Neutrophil (primary cell): ENCODE measurements at regions not wholly inside any gene's neighbourhood (a gene's known extent, or its start where the extent isn't known, plus 50 kb on each side); places are given as distances from the start of the nearest gene placed in this dataset.

Experiments used
- H3K27ac ChIP-seq: fragments of 200-600 bp; sonication (generic); 2 replicates; pipeline ENCODE4 v1.5.1; 2016; ENCODE audit warnings: mild to moderate bottlenecking, moderate library complexity
- H3K27me3 ChIP-seq: fragments of 200-600 bp; sonication (generic); 2 replicates; pipeline ENCODE4 v1.6.0; 2016; ENCODE audit warnings: mild to moderate bottlenecking
- H3K36me3 ChIP-seq: fragments of 200-600 bp; sonication (generic); 2 replicates; pipeline ENCODE4 v1.5.1; 2017
- H3K4me1 ChIP-seq, 2 experiments: fragments of 200-600 bp in 1 of 2; sonication (generic) in 1 of 2; 1 replicate in 1 of 2; 2 replicates in 1 of 2; pipeline versions ENCODE4 v1.5.1 to v1.6.1; 2013 to 2016; ENCODE audit warnings: low read depth in 1 of 2, low read length in 1 of 2, mild to moderate bottlenecking in 1 of 2, moderate library complexity in 1 of 2; ENCODE audit not compliant: control insufficient read depth in 1 of 2, insufficient read depth in 1 of 2
- H3K4me3 ChIP-seq, 2 experiments: fragments of 200-600 bp in 1 of 2; sonication (generic) in 1 of 2; 1 replicate in 1 of 2; 2 replicates in 1 of 2; pipeline ENCODE4 v1.5.1; 2013 to 2016; ENCODE audit warnings: low read depth in 1 of 2, low read length in 1 of 2, mild to moderate bottlenecking in 1 of 2, moderate library complexity in 1 of 2
- H3K9me3 ChIP-seq: fragments of 200-600 bp; sonication (generic); 2 replicates; pipeline ENCODE4 v1.5.1; 2016
- TF ChIP-seq, protein P1 (sequence below): fragments of 200-600 bp; sonication (generic); IDR thresholded peaks from 2 replicates; pipeline ENCODE4 v1.5.1; 2016; ENCODE audit warnings: antibody characterized with exemption

DNA sequence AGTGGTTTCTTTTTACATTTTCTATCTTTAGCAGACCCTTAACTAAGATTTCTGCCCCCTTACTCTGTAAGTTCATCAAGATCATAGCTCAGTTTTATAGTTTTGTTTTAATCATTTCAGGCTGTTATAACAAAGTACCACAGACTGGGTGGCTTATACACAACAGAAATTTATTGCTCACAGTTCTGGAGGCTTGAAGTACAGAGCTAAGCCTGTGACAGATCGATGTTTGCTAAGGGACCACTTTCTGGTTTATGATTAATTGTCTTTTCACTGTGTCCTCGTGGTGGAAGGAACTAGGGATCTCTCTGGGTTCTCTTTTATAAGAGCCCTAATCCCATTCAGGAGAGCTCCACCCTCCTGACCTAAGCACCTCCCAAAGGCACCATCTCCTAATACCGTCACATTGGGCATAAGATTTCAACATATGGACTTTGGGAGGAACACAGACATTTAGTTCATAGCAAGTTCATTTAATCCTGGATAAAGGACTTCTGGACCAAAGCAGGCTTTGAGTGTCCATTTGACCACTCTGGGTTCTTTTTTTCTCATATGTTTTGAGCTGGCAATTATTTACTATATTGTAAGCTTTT lies 137.0 kb upstream of the IL15 start:
- no peaks in the 10 kb centered on the region for H3K36me3 ChIP-seq
- no peaks in the 10 kb centered on the region for H3K4me1 ChIP-seq
- H3K4me3 ChIP-seq, result no peak overlapping the region
- TF ChIP-seq, protein P1, sequence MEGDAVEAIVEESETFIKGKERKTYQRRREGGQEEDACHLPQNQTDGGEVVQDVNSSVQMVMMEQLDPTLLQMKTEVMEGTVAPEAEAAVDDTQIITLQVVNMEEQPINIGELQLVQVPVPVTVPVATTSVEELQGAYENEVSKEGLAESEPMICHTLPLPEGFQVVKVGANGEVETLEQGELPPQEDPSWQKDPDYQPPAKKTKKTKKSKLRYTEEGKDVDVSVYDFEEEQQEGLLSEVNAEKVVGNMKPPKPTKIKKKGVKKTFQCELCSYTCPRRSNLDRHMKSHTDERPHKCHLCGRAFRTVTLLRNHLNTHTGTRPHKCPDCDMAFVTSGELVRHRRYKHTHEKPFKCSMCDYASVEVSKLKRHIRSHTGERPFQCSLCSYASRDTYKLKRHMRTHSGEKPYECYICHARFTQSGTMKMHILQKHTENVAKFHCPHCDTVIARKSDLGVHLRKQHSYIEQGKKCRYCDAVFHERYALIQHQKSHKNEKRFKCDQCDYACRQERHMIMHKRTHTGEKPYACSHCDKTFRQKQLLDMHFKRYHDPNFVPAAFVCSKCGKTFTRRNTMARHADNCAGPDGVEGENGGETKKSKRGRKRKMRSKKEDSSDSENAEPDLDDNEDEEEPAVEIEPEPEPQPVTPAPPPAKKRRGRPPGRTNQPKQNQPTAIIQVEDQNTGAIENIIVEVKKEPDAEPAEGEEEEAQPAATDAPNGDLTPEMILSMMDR, result no peak
- no peak overlapping the region for H3K27ac ChIP-seq
- no peaks in the 10 kb centered on the region for H3K27me3 ChIP-seq
- no peaks in the 10 kb centered on the region for H3K9me3 ChIP-seq

DNA sequence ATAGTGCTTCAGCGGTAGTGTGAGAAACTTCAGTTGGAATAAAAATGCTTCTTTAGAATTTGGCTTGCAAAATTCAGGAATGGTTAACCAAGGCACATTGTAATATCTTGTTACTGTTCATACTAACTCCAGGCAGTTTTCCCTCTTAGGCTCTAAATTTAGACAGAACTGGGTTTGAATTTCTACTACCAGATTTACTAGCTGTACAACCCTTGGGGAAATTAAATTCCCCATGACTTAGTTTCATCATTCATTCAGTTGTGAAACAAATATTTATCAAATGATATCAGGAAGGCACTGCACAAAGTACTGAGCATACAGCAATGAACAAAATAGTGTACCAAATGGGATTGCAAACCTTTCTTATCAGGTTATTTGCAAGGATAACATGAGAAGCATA lies 135.0 kb upstream of the IL15 start:
- Histone ChIP-seq H3K4me3 (no peak overlapping the region), H3K4me1 (no peaks in the 10 kb centered on the region), H3K27me3 (no peaks in the 10 kb centered on the region), H3K27ac (no peak overlapping the region), H3K36me3 (no peaks in the 10 kb centered on the region), H3K9me3 (no peaks in the 10 kb centered on the region)
- TF ChIP-seq, protein P1, result no peak

DNA sequence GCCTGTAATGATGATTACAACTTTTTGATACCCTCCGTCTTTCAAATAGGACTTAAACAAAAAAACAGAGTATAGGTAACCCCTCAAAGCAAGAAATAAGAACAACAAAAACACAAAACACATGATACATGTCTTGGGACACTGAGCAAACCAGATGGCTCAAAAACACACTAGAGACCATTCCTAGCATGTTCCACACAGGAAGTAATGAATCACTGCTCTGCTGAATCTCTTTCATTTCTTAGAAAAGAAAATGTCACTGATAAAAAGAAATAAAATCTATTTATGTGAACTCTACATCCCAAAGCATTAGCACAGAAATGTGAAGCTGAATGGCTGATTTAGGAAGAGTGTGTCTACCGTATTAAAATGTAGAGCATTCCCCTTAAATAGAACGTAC lies 134.5 kb upstream of the IL15 start:
- Histone ChIP-seq H3K36me3 (no peaks in the 10 kb centered on the region), H3K4me3 (no peak overlapping the region), H3K4me1 (no peaks in the 10 kb centered on the region), H3K27ac (no peak overlapping the region), H3K9me3 (no peaks in the 10 kb centered on the region), H3K27me3 (no peaks in the 10 kb centered on the region)
- TF ChIP-seq, protein P1, result no peak

DNA sequence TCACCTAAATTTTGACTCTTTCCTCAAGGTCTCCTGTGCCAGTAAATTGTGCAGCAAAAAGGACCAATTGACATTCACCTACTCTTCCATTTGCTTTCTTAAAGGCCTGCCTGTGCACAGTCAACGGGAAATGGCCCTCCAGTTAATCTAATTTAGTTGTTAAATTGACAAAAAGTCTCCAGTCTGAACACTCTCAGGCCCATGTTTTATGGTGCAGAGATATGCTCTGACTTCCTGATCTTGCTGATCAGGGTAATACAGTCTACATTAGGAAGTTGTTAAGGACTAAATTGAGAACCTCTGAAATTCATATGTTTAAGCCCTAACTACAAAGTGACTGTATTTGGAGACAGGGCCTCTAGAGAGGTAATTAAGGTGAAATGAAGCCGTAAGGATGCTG lies 133.6 kb upstream of the IL15 start:
- H3K9me3 ChIP-seq, result no peaks in the 10 kb centered on the region
- no peaks in the 10 kb centered on the region for H3K36me3 ChIP-seq
- TF ChIP-seq, protein P1, result no peak
- H3K27ac ChIP-seq, result no peak overlapping the region
- H3K4me3 ChIP-seq, result no peak overlapping the region
- no peaks in the 10 kb centered on the region for H3K27me3 ChIP-seq
- no peaks in the 10 kb centered on the region for H3K4me1 ChIP-seq

DNA sequence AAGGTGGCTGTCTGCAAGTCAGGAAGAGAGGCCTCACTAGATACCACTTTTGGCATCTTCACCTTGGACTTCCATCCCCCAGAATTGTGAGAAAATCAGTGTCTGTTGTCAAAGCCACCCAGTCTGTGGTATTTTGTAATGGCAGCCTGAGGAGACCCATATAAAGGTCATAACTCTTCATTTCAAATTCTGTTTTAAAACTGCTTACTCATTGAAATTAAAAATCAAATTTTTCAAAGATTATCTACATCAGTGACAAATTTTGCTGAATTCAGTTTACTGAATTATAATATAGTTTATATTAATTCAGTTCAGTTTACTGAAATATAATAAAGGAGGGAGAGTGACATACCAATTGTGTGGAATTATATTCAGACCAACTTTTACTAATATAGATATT lies 133.1 kb upstream of the IL15 start:
- TF ChIP-seq, protein P1, result no peak
- H3K36me3 ChIP-seq, result no peaks in the 10 kb centered on the region
- no peaks in the 10 kb centered on the region for H3K9me3 ChIP-seq

DNA sequence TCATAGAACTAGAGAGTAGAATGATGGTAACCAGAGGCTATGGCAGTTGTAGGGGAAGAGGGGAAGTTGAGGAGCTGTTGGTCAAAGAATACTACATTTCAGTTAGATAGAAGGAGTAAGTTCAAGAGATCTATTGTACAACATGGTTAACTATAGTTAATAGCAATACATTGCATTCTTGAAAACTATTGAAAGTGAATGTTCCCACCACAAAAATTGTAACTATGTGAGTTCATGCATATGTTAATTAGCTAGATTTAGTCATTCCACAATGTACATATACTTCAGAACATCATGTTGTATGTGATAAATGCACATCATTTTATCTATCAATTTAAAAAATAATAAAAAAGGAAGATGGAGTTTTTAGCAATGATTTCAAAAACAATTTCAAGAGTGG lies 125.3 kb upstream of the IL15 start:
- Histone ChIP-seq H3K27me3 (no peaks in the 10 kb centered on the region), H3K27ac (no peak overlapping the region), H3K4me3 (no peak overlapping the region), H3K9me3 (no peaks in the 10 kb centered on the region), H3K36me3 (no peaks in the 10 kb centered on the region), H3K4me1 (no peaks in the 10 kb centered on the region)
- TF ChIP-seq, protein P1, result no peak

More for the DNA sequence above, 133.1 kb upstream of the IL15 start:
- Histone ChIP-seq H3K27me3 (no peaks in the 10 kb centered on the region), H3K27ac (no peak overlapping the region), H3K4me3 (no peak overlapping the region), H3K4me1 (no peaks in the 10 kb centered on the region)
